ENCODE measurements at regions not wholly inside any gene's neighbourhood (a gene's known extent, or its start where the extent isn't known, plus 50 kb on each side); places are given as distances from the start of the nearest gene placed in this dataset.

DNA sequence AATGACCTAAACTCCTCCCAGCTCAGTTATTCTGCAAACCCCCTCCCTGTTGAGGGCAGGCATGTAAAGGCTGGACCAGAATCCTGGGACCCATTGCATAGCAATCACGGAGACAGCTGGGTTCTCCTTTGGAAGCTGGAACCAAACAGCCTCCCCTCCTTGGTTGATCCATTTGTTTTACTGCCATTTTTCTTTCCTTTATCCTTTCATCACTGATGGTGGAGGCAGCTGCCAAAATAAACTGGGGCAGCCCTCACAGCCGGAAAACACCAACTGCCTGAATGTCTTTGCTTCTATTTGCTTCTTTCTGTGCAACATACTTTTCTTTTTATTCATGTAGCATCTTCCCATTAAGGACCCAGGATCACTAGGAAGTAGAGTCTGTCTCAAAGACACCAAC is 150.0 kb upstream of the SYT13 start:
- TF ChIP-seq, protein P1, sequence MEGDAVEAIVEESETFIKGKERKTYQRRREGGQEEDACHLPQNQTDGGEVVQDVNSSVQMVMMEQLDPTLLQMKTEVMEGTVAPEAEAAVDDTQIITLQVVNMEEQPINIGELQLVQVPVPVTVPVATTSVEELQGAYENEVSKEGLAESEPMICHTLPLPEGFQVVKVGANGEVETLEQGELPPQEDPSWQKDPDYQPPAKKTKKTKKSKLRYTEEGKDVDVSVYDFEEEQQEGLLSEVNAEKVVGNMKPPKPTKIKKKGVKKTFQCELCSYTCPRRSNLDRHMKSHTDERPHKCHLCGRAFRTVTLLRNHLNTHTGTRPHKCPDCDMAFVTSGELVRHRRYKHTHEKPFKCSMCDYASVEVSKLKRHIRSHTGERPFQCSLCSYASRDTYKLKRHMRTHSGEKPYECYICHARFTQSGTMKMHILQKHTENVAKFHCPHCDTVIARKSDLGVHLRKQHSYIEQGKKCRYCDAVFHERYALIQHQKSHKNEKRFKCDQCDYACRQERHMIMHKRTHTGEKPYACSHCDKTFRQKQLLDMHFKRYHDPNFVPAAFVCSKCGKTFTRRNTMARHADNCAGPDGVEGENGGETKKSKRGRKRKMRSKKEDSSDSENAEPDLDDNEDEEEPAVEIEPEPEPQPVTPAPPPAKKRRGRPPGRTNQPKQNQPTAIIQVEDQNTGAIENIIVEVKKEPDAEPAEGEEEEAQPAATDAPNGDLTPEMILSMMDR (IDR thresholded peaks at IDR 0.05), result no peak
- ATAC-seq (ENCODE audit: low FRiP score), result no peak
- no peak for DNase-seq (ENCODE audit: low spot score)

DNA sequence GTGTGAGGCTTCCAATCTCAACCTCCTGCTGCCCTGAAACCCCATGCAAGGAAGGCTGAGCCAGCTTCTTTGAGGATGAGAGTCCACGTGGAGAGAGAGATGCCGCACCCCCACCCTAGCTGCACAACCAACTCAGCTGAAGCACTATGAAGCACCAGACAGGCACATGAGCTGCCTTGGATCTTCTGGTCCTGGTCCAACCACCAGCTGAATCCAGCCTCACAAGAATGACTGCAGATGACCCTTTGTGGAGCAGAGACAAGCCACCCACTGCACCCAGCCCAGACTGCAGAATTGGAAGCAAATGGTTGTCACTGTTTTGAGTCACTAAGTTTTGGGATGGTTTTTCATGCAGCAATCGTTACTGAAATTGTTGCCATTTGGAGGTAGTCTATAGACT is 149.6 kb upstream of the SYT13 start:
- TF ChIP-seq, protein P1 (IDR thresholded peaks at IDR 0.05), result no peak
- ATAC-seq (ENCODE audit: low FRiP score) (no peak), DNase-seq (ENCODE audit: low spot score) (no peak)

DNA sequence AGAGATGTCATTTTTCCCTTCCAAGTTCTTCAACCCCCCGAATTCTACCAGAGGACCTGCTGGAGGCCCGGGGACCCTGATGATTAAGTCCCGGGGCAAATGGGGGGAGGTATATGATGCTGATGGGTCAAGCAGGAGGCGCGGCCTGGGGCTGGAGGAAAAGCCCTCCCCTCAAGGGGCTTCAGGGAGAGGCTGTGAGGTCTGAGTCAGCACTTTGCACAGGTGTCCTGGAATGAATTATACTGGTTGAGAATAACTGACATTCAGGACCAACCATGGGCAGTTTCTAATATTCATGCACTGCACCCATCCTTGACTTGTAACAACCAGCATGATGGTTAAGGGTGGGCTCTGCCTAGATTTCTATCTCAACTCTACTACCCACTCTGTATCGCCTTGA is 146.8 kb upstream of the SYT13 start:
- no peak for DNase-seq (ENCODE audit: low spot score)
- TF ChIP-seq, protein P1 (IDR thresholded peaks at IDR 0.05), result no peak
- no peak for ATAC-seq (ENCODE audit: low FRiP score)

DNA sequence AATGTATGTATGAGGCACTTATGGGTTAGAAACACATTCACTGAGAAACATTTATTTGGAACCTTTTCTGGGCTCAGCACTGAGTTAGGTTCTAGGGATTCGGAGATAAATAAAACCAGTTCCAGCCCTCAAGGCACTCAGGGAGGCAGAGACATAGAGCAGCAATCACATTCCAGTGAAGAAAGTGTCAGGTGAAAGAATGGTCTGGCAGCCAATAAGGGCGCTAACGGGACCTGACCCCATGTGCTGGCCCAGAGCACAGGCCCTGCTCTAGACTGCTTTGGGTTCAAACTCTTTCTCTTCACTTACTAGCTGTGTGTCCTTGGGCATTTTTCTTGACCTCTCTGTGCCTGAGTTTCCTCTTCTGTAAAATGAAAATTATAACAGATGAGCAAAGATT is 146.0 kb upstream of the SYT13 start:
- no peak for DNase-seq (ENCODE audit: low spot score)

DNA sequence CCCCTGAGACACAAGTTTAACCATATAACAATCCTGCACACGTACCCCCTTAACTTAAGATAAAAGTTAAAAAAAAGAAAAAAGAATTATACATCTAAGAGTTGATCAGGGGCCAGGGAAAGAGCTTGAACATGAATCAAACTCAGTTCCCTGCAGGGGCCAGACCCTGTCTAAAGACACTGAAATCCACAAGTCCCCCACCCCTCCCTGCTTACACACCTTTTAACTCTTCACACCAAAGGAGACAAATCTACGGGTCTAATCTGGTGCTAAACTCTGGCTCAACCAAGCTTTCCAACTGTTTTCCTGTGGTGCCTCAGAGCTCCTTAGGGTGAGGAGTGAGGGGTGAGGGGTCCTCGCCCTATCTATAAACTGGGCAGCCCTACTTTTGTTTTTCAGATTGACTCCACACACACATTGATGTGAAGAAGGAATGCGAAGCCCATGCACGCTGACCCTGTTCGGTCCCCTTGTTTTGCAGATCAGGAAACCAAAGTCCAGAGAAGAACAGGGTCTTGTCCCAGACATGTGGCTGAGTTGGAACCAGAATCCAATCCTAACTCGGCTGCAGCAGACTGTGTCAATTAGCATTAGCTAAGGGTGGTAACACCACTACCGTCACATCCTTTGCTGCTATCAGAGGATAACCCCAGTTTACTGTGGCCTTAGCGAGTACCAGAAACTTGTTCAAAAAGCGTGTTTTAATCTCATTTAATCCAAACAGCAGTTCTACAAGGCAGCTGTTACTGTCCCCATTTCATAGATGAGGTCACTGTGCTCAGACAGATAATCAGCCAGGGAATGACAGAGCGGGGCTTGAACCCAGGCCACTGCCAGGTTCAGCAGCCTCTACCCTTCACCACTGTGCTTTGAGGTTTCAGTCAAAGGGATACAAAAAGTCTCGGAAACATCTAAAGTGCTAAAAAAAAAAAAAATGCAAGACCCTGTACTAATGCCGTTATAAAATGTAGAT is 145.2 kb upstream of the SYT13 start:
- no peak for DNase-seq (ENCODE audit: low spot score)
- ATAC-seq (ENCODE audit: low FRiP score), result no peak
- TF ChIP-seq, protein P1 (IDR thresholded peaks at IDR 0.05), result no peak

More for the DNA sequence above, 146.0 kb upstream of the SYT13 start:
- no peak for ATAC-seq (ENCODE audit: low FRiP score)
- TF ChIP-seq, protein P1 (IDR thresholded peaks at IDR 0.05), result no peak

DNA sequence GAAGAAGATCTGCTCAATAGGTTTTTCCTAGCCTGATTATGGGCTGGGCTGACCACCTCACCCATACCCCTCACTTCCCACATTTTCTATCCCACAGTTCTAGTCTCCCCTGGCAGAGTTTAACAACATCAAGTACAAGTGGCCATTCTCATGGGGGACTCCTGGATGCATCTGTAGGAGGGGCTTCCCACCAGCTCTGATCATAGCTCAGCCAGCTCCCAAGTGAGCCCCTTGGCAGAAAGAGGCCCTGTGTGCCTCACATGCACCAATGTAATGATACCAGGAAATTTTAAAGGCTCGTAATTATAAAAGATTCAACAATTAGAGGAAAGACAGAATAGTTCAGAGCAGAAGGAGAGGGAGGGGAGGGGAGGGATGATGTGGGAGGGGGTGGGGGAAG is 144.2 kb upstream of the SYT13 start:
- ATAC-seq (ENCODE audit: low FRiP score) (no peak), DNase-seq (ENCODE audit: low spot score) (no peak)
- TF ChIP-seq, protein P1 (IDR thresholded peaks at IDR 0.05), result no peak

DNA sequence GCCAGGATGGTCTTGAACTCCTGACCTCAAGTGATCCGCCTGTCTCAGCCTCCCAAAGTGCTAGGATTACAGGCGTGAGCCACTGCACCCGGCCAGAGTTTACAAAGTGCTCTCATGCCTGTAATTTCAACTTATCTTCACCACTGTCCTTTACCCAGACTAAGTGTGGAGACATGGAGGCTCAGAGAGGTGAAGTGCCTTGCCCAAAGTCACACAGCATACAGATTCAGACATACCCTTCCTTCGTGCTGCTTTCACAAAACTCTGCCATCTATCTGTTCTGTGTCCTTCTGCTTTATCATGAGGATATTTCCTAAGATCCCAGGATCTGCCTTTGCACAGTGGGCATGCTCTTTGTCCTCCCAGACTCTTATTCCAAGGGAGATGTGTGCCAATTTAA is 143.6 kb upstream of the SYT13 start:
- TF ChIP-seq, protein P1 (IDR thresholded peaks at IDR 0.05), result no peak
- DNase-seq (ENCODE audit: low spot score), result no peak
- no peak for ATAC-seq (ENCODE audit: low FRiP score)

Measured in omental fat pad (tissue), 3 donors.